GM12874 (cell line): ENCODE measurements at regions not wholly inside any gene's neighbourhood (a gene's known extent, or its start where the extent isn't known, plus 50 kb on each side); places are given as distances from the start of the nearest gene placed in this dataset.

Source experiments
- CTCF ChIP-seq: IDR thresholded peaks from 2 replicates; pipeline ENCODE4 v1.5.1; 2011; ENCODE audit warnings: low read depth, mild to moderate bottlenecking, control low read depth, low read length, moderate library complexity; ENCODE audit not compliant: insufficient read depth

GRCh38 chr15:93670931-93671330 lies 560.4 kb upstream of the MCTP2 start:
- no peak for TF ChIP-seq CTCF

- no peak for TF ChIP-seq CTCF
Observed at GRCh38 chr15:93664213-93664956, 567.0 kb upstream of the MCTP2 start.

- TF ChIP-seq CTCF: no peak
Observed at GRCh38 chr15:93662162-93662885, 569.0 kb upstream of the MCTP2 start.

- TF ChIP-seq CTCF: no peak
Observed at GRCh38 chr15:93658026-93658816, 569.2 kb upstream of the RGMA start.

- TF ChIP-seq CTCF: no peak
Observed at GRCh38 chr15:93656041-93656440, 567.0 kb upstream of the RGMA start.

- no peak for TF ChIP-seq CTCF
Observed at GRCh38 chr15:93649691-93650235, 560.8 kb upstream of the RGMA start.

- TF ChIP-seq CTCF: no peak
Observed at GRCh38 chr15:93646193-93646592, 557.2 kb upstream of the RGMA start.
